ENCODE measurements at regions not wholly inside any gene's neighbourhood (a gene's known extent, or its start where the extent isn't known, plus 50 kb on each side); places are given as distances from the start of the nearest gene placed in this dataset.

DNA sequence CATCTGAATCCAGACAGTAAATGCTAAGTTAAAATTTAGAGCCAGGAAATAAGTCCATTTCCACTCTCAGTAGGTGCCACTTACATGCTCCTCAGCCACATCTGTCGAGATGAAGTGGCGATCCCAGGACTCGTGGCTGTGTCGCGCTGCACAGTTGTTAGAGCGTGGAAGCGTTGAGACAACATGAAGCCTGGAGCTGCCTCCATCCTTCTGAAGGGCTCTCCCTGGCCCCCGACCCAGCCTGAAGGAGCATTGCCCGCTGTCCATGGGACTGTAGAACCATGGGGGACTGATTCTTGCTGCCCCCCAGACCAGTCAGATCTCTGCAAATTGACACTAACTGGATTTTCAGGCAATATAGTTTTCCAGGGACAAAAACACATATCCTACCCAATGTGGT is 58.9 kb downstream of the IRX1 start:
- DNase-seq (ENCODE audit: insufficient read length, low spot score) (no peak), FAIRE-seq (no peak)

DNA sequence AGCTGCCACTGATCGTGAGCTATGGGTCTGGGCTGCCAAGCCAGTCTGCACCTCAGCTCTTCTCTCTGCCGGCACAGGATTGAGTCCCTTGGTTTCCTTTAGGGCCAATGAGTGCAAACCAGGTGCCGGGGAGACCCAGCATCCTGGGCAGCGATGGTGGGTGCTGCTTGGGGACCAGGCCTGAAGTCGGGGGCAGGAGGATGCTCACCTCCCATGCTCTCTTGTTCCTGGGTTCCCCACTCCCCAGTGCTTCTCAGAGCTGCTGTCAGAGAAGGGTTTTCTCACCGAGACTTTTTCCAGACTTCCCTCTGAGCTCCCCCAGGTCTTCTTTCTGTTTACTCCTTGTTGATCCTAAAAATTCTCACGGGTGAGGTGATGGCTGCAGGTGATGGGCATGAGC is 61.2 kb downstream of the IRX1 start:
- DNase-seq (ENCODE audit: insufficient read length, low spot score) = no peak
- FAIRE-seq = no peak

DNA sequence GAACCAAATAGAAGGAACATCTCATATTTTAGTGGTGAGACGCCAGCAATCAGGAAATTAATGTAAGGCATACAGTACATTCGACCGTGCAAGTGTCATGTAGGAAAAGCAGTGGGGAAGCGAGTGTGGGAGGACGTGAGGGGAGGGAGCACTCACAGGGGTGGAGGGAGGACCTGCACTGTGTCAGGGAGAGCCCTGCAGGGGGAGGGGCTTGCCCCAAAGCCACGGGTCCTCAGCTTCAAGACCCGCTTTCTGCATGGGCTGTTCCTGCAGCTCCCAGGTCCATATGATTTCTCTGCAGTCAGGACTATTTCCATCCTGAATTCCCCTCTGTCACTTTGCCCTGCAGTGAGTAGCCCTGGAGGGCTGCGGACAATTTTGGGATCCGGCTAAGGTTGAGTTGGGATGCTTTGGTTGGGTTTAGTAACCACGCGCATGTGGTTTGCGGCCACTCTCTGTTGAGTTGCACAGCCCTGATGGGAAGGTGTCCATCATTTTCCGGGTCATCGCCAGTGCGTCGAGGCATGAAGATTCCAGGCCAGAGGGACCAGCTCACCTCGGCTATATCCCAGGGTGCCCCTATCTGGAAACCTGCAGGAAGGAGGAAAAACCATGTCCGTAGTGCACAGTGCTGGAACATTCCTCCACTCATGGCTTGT is 61.9 kb downstream of the IRX1 start:
- DNase-seq (ENCODE audit: insufficient read length, low spot score) (no peak), FAIRE-seq (no peak)

DNA sequence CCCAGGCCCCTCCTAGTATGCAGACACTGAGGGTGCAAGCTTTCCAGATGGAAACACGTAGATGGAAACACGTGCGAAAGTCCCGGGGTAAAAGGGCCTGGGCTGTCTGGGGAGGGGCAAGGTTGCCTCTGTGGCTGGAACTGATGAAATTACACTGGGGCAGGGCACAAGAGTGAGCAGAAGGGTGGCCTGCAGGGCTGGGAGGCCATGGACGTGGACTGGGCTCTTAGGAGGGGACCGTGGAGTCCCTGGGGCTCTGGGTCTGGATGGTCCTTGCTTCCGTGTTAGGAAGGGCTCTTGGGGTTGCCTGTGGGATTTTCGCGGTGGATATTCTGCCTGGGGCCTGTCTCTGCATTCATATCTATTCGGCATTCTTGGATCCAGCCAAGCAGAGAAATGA is 63.3 kb downstream of the IRX1 start:
- FAIRE-seq (no peak), DNase-seq (ENCODE audit: insufficient read length, low spot score) (no peak)

- no peak for FAIRE-seq
- no peak for DNase-seq (ENCODE audit: insufficient read length, low spot score)
These were observed 64.3 kb downstream of the IRX1 start for GRCh38 chr5:3659907-3660306.

DNA sequence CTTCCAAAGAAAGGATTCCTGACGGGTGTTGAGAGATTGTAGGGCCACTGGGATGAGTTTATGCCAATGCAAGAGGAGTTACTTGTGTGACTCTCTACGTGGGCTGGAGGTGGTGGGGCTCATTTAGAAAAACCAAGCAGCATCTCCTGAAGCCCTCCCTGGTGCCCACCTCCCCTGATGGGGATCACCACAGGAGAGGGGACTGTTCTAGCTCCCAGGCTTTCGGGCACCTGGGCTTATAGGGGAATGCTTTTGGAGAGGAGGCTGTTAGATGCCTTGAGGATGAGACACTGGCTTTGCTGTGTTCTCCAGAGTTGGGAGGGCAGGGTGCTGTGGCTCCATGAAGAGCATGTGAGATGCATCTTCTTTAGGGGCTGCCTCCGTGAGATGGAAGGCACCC is 65.0 kb downstream of the IRX1 start:
- no peak for FAIRE-seq

GRCh38 chr5:3661755-3662296 is 66.2 kb downstream of the IRX1 start:
- FAIRE-seq = no peak
- DNase-seq (ENCODE audit: insufficient read length, low spot score) = no peak

More for the DNA sequence above, 65.0 kb downstream of the IRX1 start:
- DNase-seq (ENCODE audit: insufficient read length, low spot score) = no peak

- FAIRE-seq = no peak
- DNase-seq (ENCODE audit: insufficient read length, low spot score) = no peak
These were observed 66.7 kb downstream of the IRX1 start for GRCh38 chr5:3662344-3662743.

DNA sequence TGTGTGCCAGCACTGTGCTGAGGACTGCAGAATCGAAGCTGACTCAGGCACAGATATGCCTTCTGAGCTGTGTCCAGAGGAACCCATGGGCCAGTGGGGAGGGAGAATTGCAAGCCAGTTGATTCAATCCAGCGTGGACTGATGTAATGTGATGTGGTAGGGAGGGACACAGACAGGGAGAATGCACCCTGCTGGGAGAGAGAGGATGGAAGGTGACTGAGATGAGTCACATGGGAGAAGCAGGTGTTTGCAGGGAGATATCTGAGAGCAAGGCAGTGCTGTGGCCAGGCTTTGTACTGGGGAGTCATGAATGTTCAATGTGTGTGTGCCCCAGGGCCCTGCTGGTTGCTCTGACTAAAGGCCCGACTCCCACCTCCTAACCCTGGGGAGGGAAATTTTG is 75.7 kb downstream of the IRX1 start:
- DNase-seq (ENCODE audit: insufficient read length, low spot score) (no peak), FAIRE-seq (no peak)

GRCh38 chr5:3678801-3679200 is 83.2 kb downstream of the IRX1 start:
- DNase-seq (ENCODE audit: insufficient read length, low spot score) (no peak), FAIRE-seq (no peak)

DNA sequence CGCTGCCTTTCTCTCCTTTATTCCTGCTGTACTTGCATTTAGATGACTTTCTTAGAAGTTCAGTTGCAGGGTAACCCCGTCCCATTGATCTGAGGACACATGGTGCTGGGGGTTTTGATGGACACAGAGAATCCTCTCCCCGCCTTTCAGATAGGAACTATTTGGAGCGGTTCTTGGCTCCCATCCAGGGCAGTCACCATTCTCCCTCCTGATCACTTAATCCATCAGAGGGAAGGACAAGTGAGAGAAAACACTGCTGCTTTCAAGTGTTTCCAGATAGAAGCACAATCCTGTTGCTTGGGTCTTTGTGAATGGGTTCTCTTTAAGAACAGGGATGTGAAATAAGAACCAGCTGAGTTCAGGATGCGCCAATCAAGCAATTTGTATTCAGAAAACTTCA is 85.2 kb downstream of the IRX1 start:
- FAIRE-seq (no peak), DNase-seq (ENCODE audit: insufficient read length, low spot score) (no peak)

DNA sequence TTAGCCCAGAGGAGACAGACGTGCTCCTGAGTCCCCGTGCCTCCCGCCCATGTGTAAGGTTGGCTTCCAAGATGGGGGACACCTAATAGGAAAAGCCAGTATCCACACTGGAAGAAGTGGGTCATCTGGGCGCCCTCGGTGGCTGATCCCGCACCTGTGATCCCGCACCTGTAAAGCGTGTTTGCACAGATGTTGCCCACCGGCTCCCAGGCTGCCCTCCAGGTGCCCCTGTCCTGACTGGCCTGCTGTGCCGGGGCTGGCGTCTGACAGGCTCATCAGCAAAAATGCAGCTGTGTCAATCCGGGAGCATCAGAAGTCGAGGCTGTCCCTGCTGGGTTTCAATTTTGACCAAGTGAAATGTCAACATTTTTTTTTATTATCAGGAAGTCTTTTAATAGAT is 88.5 kb downstream of the IRX1 start:
- FAIRE-seq (no peak), DNase-seq (ENCODE audit: insufficient read length, low spot score) (no peak)

DNA sequence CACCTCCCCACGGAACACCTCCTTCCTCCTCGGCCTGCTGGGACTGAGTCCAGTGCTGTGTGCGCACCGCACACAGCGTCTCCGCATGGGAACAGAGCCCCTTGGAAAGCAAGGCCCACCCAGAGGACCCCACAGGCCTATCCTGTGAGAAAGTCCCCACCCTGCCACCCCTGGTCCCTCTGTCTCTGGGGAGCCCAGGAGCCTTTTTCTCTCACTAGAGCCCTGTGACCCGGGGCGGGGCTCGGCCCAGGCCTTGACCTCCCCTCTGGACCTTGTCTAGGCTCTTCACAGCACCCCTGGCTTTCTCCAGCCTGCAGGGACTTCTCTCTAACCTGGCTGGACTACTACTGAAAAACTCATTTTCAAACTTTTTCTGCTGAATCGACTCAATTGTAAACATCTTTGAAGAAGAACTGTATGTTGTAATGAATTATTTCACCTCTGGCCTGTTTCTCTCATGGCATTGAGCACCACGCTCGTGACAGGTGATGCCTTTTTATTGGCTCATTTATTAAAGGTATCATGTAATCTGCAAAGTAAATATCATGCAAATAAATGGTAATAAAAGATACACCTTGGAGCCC is 89.2 kb downstream of the IRX1 start:
- no peak for DNase-seq (ENCODE audit: insufficient read length, low spot score)
- FAIRE-seq = no peak

DNA sequence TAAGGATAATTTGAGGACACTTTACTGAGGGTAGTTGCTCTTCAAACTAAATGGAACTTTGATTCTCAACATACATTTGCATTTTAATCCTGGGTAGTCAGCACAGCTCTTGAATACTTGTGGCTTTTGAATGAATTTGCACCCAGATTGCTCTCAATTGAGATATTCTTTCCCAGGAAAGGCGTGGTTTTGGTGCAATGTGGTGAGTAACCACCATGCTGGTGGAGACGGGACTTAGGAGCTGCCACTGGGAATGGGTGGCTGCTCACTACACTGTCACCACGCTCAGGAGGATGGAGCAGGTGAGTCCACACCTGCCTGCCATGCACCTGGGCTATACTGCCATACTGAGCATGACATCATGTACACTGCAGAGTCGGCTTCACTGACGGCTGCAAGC is 99.2 kb downstream of the IRX1 start:
- FAIRE-seq (no peak), DNase-seq (ENCODE audit: insufficient read length, low spot score) (no peak)

DNA sequence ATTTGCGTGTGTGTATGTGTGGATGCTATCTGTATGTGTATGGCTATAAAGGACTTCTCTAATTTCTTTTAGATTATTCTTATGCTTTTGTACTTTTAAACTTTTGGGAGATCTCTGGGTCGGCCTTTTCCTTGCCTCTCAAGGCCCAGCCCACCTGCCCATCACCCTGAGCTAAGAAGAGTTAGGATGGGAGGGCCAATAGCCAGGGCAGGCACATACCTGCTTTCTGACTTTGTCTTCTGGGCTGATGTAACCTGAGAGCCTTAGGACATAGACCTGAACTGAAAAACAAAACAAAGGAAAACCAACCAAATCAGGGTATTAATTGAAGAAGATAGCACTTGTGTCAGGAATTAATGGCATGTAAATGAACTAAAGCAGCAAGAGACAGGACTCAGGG is 100.2 kb downstream of the IRX1 start:
- DNase-seq (ENCODE audit: insufficient read length, low spot score) (no peak), FAIRE-seq (no peak)

DNA sequence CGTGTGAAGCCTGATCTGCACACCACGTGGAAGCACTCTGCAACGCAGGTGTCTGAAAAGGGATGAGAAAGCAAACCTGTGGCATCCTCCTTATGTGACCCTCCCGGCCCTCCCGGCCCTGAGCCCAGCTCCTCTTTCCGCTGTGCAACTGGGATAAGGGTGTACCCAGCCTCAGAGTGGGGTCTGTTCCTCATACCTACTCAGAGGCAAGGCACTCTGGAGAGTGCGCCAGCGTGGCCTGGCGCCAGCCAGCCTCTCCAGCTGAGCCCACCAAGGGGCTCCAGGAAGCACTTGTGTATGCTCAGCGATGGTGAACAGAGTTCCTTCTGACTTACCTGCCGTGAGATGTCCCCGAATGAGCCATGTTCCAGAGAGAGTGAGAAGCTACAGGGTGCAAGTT is 102.8 kb downstream of the IRX1 start:
- no peak for FAIRE-seq
- no peak for DNase-seq (ENCODE audit: insufficient read length, low spot score)

DNA sequence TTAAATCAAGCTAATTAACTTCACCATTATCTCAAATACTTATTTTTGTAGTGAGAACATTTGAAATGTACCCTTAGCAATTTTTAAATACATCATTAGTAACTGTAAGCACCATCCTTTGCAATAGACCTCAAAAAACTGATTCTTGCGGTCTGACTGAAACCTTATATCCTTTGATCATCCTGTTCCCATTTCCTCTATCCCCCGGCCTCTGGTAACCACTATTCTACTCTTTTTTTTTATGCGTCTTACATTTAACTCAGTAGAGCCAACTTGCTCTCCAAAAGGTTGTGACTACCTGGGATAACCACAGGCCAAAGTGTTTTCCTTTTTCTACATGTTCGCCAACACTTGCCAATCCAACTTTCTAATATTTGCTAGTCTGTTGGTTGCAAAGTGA is 106.1 kb downstream of the IRX1 start:
- FAIRE-seq (no peak), DNase-seq (ENCODE audit: insufficient read length, low spot score) (no peak)

GRCh38 chr5:3704661-3705060 is 109.0 kb downstream of the IRX1 start:
- DNase-seq (ENCODE audit: insufficient read length, low spot score) (no peak), FAIRE-seq (no peak)

DNA sequence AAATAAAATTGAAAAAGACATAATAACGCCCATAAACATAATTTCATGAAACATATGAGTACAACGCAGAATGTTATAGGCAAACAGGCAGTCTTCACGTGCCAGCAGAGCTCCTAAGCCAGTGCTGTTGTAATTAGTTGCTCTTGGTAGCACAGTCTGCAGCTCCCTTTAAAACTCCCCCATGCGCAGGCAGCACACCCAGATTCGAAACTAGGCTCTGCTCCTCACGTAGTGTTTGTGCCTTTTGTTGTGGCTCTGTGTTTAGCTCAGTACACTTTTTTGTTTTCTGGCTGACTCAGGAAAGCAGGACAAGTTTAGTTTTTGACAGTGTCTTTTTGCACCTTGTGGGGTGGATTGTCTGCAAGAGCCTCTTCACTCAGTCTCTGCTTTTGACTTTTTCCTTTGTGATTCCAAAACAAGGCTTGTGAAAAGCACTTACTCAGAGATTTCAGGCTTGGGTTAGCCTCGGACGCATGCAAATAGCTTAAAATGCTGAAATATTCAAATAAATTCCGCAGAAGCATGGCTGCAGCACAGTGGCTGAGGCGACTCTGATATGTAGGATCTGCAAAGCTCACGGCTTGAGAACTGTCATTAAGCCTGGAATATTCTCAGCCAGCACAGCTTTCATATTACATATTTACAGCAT is 113.6 kb downstream of the IRX1 start:
- FAIRE-seq = no peak
- DNase-seq (ENCODE audit: insufficient read length, low spot score) = no peak

- DNase-seq (ENCODE audit: insufficient read length, low spot score) (no peak), FAIRE-seq (no peak)
These were observed 114.2 kb downstream of the IRX1 start for GRCh38 chr5:3709717-3710348.

GRCh38 chr5:3715062-3715461 is 119.4 kb downstream of the IRX1 start:
- DNase-seq (ENCODE audit: insufficient read length, low spot score) = no peak
- FAIRE-seq = no peak

DNA sequence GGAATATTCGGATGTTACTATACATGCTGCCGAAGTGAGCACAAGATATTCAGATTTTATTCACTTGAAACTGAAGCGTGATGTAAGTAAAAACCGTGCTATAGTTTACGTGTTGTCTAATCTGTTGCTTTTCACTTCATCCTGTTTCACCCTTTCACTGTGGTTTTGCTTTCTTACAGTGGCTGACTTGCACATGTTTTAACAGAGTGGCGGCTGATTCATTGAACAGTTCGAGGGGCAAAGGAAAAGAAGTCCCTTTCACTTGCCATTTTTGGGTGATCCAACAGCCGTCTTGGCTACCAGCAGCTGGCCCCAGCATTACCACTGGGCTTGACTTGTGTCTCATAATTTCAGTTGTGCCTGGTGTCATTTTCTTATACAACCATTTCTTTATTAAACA is 134.0 kb downstream of the IRX1 start:
- FAIRE-seq (no peak), DNase-seq (ENCODE audit: insufficient read length, low spot score) (no peak)

Data from GM19239 (cell line).